BLaER1 treated with 17β-estradiol and CSF1 and Interleukin-3, amounts not matched to agents 10 nM and 100 nM (cell line): ENCODE measurements at regions not wholly inside any gene's neighbourhood (a gene's known extent, or its start where the extent isn't known, plus 50 kb on each side); places are given as distances from the start of the nearest gene placed in this dataset.

Source experiments
- H3K27ac ChIP-seq, 11 experiments: shearing (Covaris generic); formaldehyde crosslinking; 2 replicates each; pipeline ENCODE4 v1.8.1; 2022
- H3K27me3 ChIP-seq, 11 experiments: shearing (Covaris generic); formaldehyde crosslinking; 2 replicates each; pipeline ENCODE4 v1.8.1; 2022
- H3K36me3 ChIP-seq, 11 experiments: shearing (Covaris generic); formaldehyde crosslinking; 2 replicates each; pipeline ENCODE4 v1.8.1; 2022
- H3K4me1 ChIP-seq, 10 experiments: shearing (Covaris generic); formaldehyde crosslinking; 2 replicates each; pipeline ENCODE4 v1.8.1; 2022
- H3K4me2 ChIP-seq, 11 experiments: shearing (Covaris generic); formaldehyde crosslinking; 2 replicates each; pipeline ENCODE4 v1.8.1; 2022
- H3K4me3 ChIP-seq, 10 experiments: shearing (Covaris generic); formaldehyde crosslinking; 2 replicates each; pipeline ENCODE4 v1.8.1; 2022
- H3K9ac ChIP-seq, 11 experiments: shearing (Covaris generic); formaldehyde crosslinking; 2 replicates each; pipeline ENCODE4 v1.8.1; 2022
- H3K9me3 ChIP-seq, 11 experiments: shearing (Covaris generic); formaldehyde crosslinking; replicated peaks in 1 of 11; 2 replicates each; pipeline ENCODE4 v1.8.1; 2022
- H4K20me1 ChIP-seq, 11 experiments: shearing (Covaris generic); formaldehyde crosslinking; 2 replicates each; pipeline ENCODE4 v1.8.1; 2022
- Cebpa-rat ChIP-seq, 11 experiments: shearing (Covaris generic); IDR thresholded peaks; 2 replicates each; pipeline ENCODE4 v1.8.1; 2022

DNA sequence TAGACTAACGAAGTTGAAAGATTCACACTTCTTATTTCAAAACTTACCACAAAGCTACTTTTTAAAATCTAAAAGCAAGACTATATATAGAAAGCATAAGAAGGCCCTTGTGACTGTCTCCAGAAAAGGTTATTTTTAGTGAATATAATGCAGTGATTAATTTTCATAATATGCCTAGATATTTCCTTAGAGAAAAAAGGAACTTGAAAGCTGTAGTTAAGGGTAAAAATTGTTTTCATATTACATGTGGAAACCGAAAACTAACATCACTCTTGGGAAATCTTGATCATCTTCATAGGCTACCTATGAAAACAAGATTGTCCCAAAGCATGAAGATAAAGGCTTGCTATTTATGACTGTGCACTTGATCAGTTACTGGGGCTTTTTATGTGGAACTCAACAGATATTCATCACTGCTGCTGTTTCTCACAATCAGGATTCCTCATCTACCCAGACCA lies 223.2 kb downstream of the SH2D4B start:
- Histone ChIP-seq H3K27me3 (no peaks in the 10 kb centered on the region), H3K4me2 (peak overlapping the region; percentile 11 to 67 (median 33); a peak in 16 of 22 replicates), H3K27ac (peak overlapping the region in 2 of 11 experiments; percentile 7 to 44; a peak in 1 of 22 replicates), H3K9me3 (no peaks in the 10 kb centered on the region), H3K4me1 (peaks cover 10 to 18% (median 14%) of the 10 kb centered on the region in 10 experiments; a peak in 17 of 20 replicates), H3K9ac (no peak overlapping the region), H4K20me1 (no peaks in the 10 kb centered on the region), H3K4me3 (no peak overlapping the region), H3K36me3 (no peaks in the 10 kb centered on the region)
- no peak for TF ChIP-seq Cebpa-rat (IDR thresholded peaks at IDR 0.05)

- no peak for TF ChIP-seq Cebpa-rat (IDR thresholded peaks at IDR 0.05)
- Histone ChIP-seq H4K20me1 (no peaks in the 10 kb centered on the region), H3K4me2 (no peak overlapping the region), H3K9ac (no peak overlapping the region), H3K9me3 (no peaks in the 10 kb centered on the region), H3K4me1 (peaks cover 0 to 19% (median 3%) of the 10 kb centered on the region in 10 experiments; a peak in 8 of 20 replicates), H3K36me3 (no peaks in the 10 kb centered on the region), H3K27me3 (no peaks in the 10 kb centered on the region), H3K4me3 (no peak overlapping the region), H3K27ac (no peak overlapping the region)
These were observed 230.3 kb downstream of the SH2D4B start for GRCh38 chr10:80767963-80768362.

DNA sequence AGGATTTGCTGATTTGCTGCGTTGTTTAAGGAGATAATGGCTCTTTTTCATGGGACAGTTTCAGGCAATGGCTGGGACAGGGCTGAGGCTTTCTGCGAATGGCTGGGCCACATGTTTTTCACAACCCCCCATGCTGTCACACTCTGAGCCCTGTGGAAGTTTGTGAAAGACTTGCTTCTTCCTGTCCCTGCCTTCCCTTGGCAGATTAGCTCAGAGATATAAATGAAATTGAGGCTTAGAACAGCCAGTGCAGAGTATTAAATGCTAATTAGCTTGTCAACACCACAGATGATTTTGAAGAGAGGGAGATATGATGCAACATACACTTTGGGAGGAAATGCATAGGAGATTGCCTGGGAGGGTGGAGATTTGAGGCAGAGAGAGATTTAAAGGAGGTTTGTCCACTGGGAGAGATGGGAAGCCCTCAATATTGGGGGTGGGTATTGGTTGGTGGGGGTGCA lies 232.0 kb downstream of the SH2D4B start:
- Histone ChIP-seq H3K9me3 (no peaks in the 10 kb centered on the region), H3K4me1 (peaks cover 0 to 19% (median 3%) of the 10 kb centered on the region in 10 experiments; a peak in 8 of 20 replicates), H3K4me3 (no peak overlapping the region), H3K36me3 (no peaks in the 10 kb centered on the region), H4K20me1 (no peaks in the 10 kb centered on the region), H3K27me3 (no peaks in the 10 kb centered on the region), H3K9ac (no peak overlapping the region), H3K27ac (no peak overlapping the region), H3K4me2 (peak overlapping the region in 4 of 11 experiments; percentile 4 to 37 (median 15); a peak in 2 of 22 replicates)
- TF ChIP-seq Cebpa-rat (IDR thresholded peaks at IDR 0.05): no peak; a peak in 1 of 22 replicates

DNA sequence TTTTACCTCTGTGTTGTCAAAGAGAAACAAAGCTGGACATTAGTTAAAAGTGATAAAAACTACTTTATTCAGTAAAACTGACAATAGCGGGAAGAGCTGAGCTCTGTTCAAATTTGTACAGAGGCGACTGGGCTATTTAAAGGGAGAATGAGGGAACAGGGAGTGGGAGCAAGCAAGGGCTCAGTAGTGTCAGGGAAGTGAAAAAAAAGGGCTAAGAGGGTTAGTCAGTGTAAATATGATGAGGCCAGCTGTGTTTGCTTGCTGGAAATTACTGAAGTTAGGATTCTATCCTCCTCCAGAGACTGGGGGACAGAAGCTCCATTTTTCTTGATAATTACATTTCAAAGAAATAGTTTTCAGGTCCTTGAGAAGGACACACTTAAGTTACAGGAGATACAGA lies 232.5 kb downstream of the SH2D4B start:
- Histone ChIP-seq H4K20me1 (no peaks in the 10 kb centered on the region), H3K9ac (no peak overlapping the region), H3K4me1 (peaks cover 0 to 19% (median 3%) of the 10 kb centered on the region in 10 experiments; a peak in 8 of 20 replicates), H3K9me3 (no peaks in the 10 kb centered on the region), H3K4me2 (peak overlapping the region in 4 of 11 experiments; percentile 4 to 37 (median 15); a peak in 3 of 22 replicates), H3K36me3 (no peaks in the 10 kb centered on the region), H3K27ac (no peak overlapping the region), H3K4me3 (no peak overlapping the region), H3K27me3 (no peaks in the 10 kb centered on the region)
- no peak for TF ChIP-seq Cebpa-rat (IDR thresholded peaks at IDR 0.05)

DNA sequence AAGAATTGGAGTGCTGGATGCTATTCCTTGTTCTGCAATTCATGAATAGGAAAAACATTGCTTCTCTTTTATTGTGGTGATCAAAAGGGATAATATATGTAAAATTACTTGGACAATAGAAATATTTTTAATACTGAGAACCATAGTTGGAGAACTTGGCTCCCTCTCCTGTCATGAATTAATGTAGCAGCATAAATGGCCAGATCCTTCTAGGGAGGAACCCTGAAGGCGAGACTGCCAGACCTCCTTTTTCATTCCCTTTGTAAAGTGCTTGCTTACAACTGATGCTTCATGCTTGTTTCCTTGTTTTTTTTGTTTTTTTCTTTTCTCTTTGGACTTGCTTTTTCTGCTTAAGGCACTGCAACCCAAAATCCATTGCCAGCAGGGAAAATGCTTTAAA lies 233.6 kb downstream of the SH2D4B start:
- no peaks in the 10 kb centered on the region for H3K27me3 ChIP-seq
- peaks cover 0 to 19% (median 3%) of the 10 kb centered on the region in 10 experiments; a peak in 8 of 20 replicates for H3K4me1 ChIP-seq

DNA sequence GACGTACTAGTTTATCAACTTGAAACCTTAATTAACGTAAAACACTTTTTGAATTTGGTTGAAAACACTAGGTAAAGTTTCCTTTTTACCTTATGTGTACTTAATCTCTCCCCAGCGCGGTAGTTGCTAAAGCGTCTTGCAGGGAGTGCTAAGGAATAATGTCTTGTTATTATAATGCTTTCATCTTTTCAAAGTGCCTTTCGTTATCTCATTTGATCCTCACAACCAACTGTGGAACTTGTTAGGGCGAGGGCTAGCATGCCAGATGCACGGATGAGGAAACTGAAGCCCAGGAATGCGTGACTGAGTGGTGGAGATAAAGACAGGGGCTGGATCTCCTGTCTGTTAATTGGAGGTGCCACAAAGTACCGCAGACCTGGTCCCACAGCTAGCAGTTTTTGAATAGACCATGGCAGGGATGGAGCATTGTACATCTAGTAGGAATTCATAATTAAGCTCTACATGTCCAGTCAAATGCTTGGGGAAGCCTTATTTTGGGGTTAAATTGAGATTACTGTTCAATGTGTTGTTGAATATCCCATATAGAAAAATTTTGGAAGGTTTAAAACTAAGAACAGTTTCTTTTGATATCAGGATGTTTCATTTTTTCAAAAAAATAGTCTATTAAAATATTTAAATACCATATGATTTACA lies 234.3 kb downstream of the SH2D4B start:
- TF ChIP-seq Cebpa-rat (IDR thresholded peaks at IDR 0.05): no peak
- Histone ChIP-seq H3K9me3 (no peaks in the 10 kb centered on the region), H3K4me1 (peaks cover 0 to 19% (median 3%) of the 10 kb centered on the region in 10 experiments; a peak in 8 of 20 replicates), H3K36me3 (no peaks in the 10 kb centered on the region), H3K9ac (no peak overlapping the region), H4K20me1 (no peaks in the 10 kb centered on the region), H3K27me3 (no peaks in the 10 kb centered on the region), H3K4me3 (no peak overlapping the region), H3K4me2 (no peak overlapping the region), H3K27ac (no peak overlapping the region)

More for the DNA sequence above, 233.6 kb downstream of the SH2D4B start:
- H3K4me2 ChIP-seq: no peak overlapping the region
- H4K20me1 ChIP-seq: no peaks in the 10 kb centered on the region
- no peaks in the 10 kb centered on the region for H3K9me3 ChIP-seq
- no peaks in the 10 kb centered on the region for H3K36me3 ChIP-seq
- no peak for TF ChIP-seq Cebpa-rat (IDR thresholded peaks at IDR 0.05)
- H3K9ac ChIP-seq: no peak overlapping the region
- H3K4me3 ChIP-seq: no peak overlapping the region
- no peak overlapping the region for H3K27ac ChIP-seq

GRCh38 chr10:80772596-80772995 lies 234.9 kb downstream of the SH2D4B start:
- Histone ChIP-seq H3K27ac (no peak overlapping the region), H4K20me1 (no peaks in the 10 kb centered on the region), H3K9ac (no peak overlapping the region), H3K27me3 (no peaks in the 10 kb centered on the region), H3K9me3 (no peaks in the 10 kb centered on the region), H3K4me1 (peaks cover 0 to 19% (median 3%) of the 10 kb centered on the region in 10 experiments; a peak in 8 of 20 replicates), H3K4me2 (no peak overlapping the region), H3K4me3 (no peak overlapping the region), H3K36me3 (no peaks in the 10 kb centered on the region)
- no peak for TF ChIP-seq Cebpa-rat (IDR thresholded peaks at IDR 0.05)

- H3K4me1 ChIP-seq: no peaks in the 10 kb centered on the region
- no peaks in the 10 kb centered on the region for H3K27me3 ChIP-seq
- H3K4me3 ChIP-seq: no peak overlapping the region
- peaks cover 0 to 5% (median 0%) of the 10 kb centered on the region in 11 experiments; a peak in 2 of 22 replicates for H3K9me3 ChIP-seq
- TF ChIP-seq Cebpa-rat (IDR thresholded peaks at IDR 0.05): no peak
- no peak overlapping the region for H3K27ac ChIP-seq
- no peaks in the 10 kb centered on the region for H4K20me1 ChIP-seq
- H3K4me2 ChIP-seq: no peak overlapping the region
- no peak overlapping the region for H3K9ac ChIP-seq
- no peaks in the 10 kb centered on the region for H3K36me3 ChIP-seq
These were observed 247.0 kb downstream of the SH2D4B start for GRCh38 chr10:80784695-80785094.

- H3K9me3 ChIP-seq: peaks cover 0 to 5% (median 0%) of the 10 kb centered on the region in 11 experiments; a peak in 2 of 22 replicates
- H4K20me1 ChIP-seq: no peaks in the 10 kb centered on the region
- H3K4me2 ChIP-seq: no peak overlapping the region
- TF ChIP-seq Cebpa-rat (IDR thresholded peaks at IDR 0.05): no peak
- no peaks in the 10 kb centered on the region for H3K27me3 ChIP-seq
- H3K4me3 ChIP-seq: no peak overlapping the region
- no peaks in the 10 kb centered on the region for H3K4me1 ChIP-seq
- H3K9ac ChIP-seq: no peak overlapping the region
- H3K27ac ChIP-seq: no peak overlapping the region
- no peaks in the 10 kb centered on the region for H3K36me3 ChIP-seq
These were observed 248.6 kb downstream of the SH2D4B start for GRCh38 chr10:80786322-80786721.

GRCh38 chr10:80787952-80788351 lies 250.2 kb downstream of the SH2D4B start:
- Histone ChIP-seq H3K27ac (no peak overlapping the region), H4K20me1 (no peaks in the 10 kb centered on the region), H3K9me3 (peaks cover 0 to 5% (median 0%) of the 10 kb centered on the region in 11 experiments; a peak in 2 of 22 replicates), H3K27me3 (no peaks in the 10 kb centered on the region), H3K4me1 (no peaks in the 10 kb centered on the region), H3K4me3 (no peak overlapping the region), H3K9ac (no peak overlapping the region), H3K36me3 (no peaks in the 10 kb centered on the region), H3K4me2 (no peak overlapping the region)
- no peak for TF ChIP-seq Cebpa-rat (IDR thresholded peaks at IDR 0.05)
